Endodermal cell (in vitro differentiated cells): ENCODE measurements at regions not wholly inside any gene's neighbourhood (a gene's known extent, or its start where the extent isn't known, plus 50 kb on each side); places are given as distances from the start of the nearest gene placed in this dataset.

Experiments used
- DNase-seq: peaks from one replicate; pipeline ENCODE4 v3.0.0-alpha.2; 2017
- H3K27ac ChIP-seq: 2 replicates; pipeline ENCODE4 v1.5.1; 2013; ENCODE audit warnings: mild to moderate bottlenecking, low read depth, low read length, moderate library complexity
- H3K27me3 ChIP-seq: 2 replicates; pipeline ENCODE4 v1.6.1; 2013; ENCODE audit warnings: mild to moderate bottlenecking, low read length, moderate library complexity; ENCODE audit not compliant: insufficient read depth, control insufficient read depth, poor library complexity, severe bottlenecking
- H3K36me3 ChIP-seq: 2 replicates; pipeline ENCODE4 v1.7.0; 2013; ENCODE audit warnings: mild to moderate bottlenecking, low read length, moderate library complexity; ENCODE audit not compliant: control insufficient read depth, insufficient read depth
- H3K4me1 ChIP-seq: one replicate; pipeline ENCODE4 v1.7.0; 2013; ENCODE audit warnings: low read length; ENCODE audit not compliant: control insufficient read depth, insufficient read depth
- H3K4me3 ChIP-seq: 2 replicates; pipeline ENCODE4 v1.5.1; 2013; ENCODE audit warnings: mild to moderate bottlenecking, low read length, moderate library complexity
- H3K9ac ChIP-seq: 2 replicates; pipeline ENCODE4 v1.6.1; 2013; ENCODE audit warnings: mild to moderate bottlenecking, low read length, moderate library complexity; ENCODE audit not compliant: poor library complexity, severe bottlenecking; ENCODE audit errors: extremely low read depth
- H3K9me3 ChIP-seq: 2 replicates; pipeline ENCODE4 v1.6.1; 2013; ENCODE audit warnings: mild to moderate bottlenecking, low read length, moderate library complexity; ENCODE audit not compliant: control insufficient read depth
- H3K27ac Mint-ChIP-seq: 2 replicates; pipeline ENCODE4 v1.8.0; 2020; ENCODE audit warnings: mixed read lengths
- H3K27me3 Mint-ChIP-seq: 2 replicates; pipeline ENCODE4 v1.8.0; 2021; ENCODE audit warnings: mild to moderate bottlenecking, mixed read lengths; ENCODE audit not compliant: insufficient read depth
- H3K36me3 Mint-ChIP-seq: 2 replicates; pipeline ENCODE4 v1.8.0; 2020; ENCODE audit warnings: low read depth, mixed read lengths
- H3K4me1 Mint-ChIP-seq: 2 replicates; pipeline ENCODE4 v1.8.0; 2020; ENCODE audit warnings: mixed read lengths
- H3K4me3 Mint-ChIP-seq: 2 replicates; pipeline ENCODE4 v1.8.0; 2020; ENCODE audit warnings: mild to moderate bottlenecking, moderate library complexity, mixed read lengths
- H3K9me3 Mint-ChIP-seq: 2 replicates; pipeline ENCODE4 v1.8.0; 2020; ENCODE audit warnings: mild to moderate bottlenecking, mixed read lengths
- CTCF ChIP-seq: fragments of 200-600 bp; sonication (generic); conservative IDR thresholded peaks from 2 replicates; pipeline ENCODE4 v1.5.0; 2021; ENCODE audit warnings: antibody characterized with exemption, mild to moderate bottlenecking
- WGBS, 2 experiments: methylation state at CpG; one replicate each; pipeline versions ENCODE4 v1.1.5 to v1.1.7; 2013; ENCODE audit warnings: missing lambda C conversion rate in 2 of 2, mixed read lengths in 1 of 2; ENCODE audit not compliant: insufficient coverage in 1 of 2, insufficient read length in 1 of 2; 5-methylcytosine and 5-hydroxymethylcytosine counted together

- Histone ChIP-seq H3K9ac (no peak overlapping the region), H3K36me3 (no peaks in the 10 kb centered on the region), H3K27me3 (no peaks in the 10 kb centered on the region), H3K4me3 (no peak overlapping the region), H3K9me3 (no peaks in the 10 kb centered on the region), H3K27ac (no peak overlapping the region), H3K4me1 (no peaks in the 10 kb centered on the region)
- WGBS, 2 experiments: 83 to 94% methylated on average over 3 to 4 of the region's 4 CpGs
- H3K27me3 Mint-ChIP-seq: no peaks in the 10 kb centered on the region
- H3K36me3 Mint-ChIP-seq: no peaks in the 10 kb centered on the region
- H3K27ac Mint-ChIP-seq: no peak overlapping the region
- DNase-seq: no peak
- H3K4me3 Mint-ChIP-seq: no peak overlapping the region
- H3K9me3 Mint-ChIP-seq: peaks cover 8% of the 10 kb centered on the region
- peaks cover 18% of the 10 kb centered on the region for H3K4me1 Mint-ChIP-seq
- no peak for TF ChIP-seq CTCF
Measured at GRCh38 chr10:27621461-27621860, 117.4 kb downstream of the RAB18 start.

- H3K9ac ChIP-seq: no peak overlapping the region
- no peaks in the 10 kb centered on the region for H3K9me3 ChIP-seq
- H3K36me3 Mint-ChIP-seq: no peaks in the 10 kb centered on the region
- no peak for DNase-seq
- no peak for TF ChIP-seq CTCF
- H3K36me3 ChIP-seq: no peaks in the 10 kb centered on the region
- no peak overlapping the region for H3K27ac Mint-ChIP-seq
- 86 to 100% methylated on average over 1 of the region's 1 CpG for WGBS, 2 experiments
- H3K4me1 Mint-ChIP-seq: peaks cover 28% of the 10 kb centered on the region
- peaks cover 3% of the 10 kb centered on the region for H3K4me1 ChIP-seq
- H3K4me3 Mint-ChIP-seq: no peak overlapping the region
- no peaks in the 10 kb centered on the region for H3K27me3 ChIP-seq
- H3K4me3 ChIP-seq: no peak overlapping the region
- H3K27ac ChIP-seq: no peak overlapping the region
- no peaks in the 10 kb centered on the region for H3K27me3 Mint-ChIP-seq
- H3K9me3 Mint-ChIP-seq: peaks cover 8% of the 10 kb centered on the region
Measured at GRCh38 chr10:27622596-27622995, 118.5 kb downstream of the RAB18 start.
